ENCODE measurements at regions not wholly inside any gene's neighbourhood (a gene's known extent, or its start where the extent isn't known, plus 50 kb on each side); places are given as distances from the start of the nearest gene placed in this dataset.

GRCh38 chr5:58071566-58071965 is 388.3 kb downstream of the PLK2 start:
- no peak overlapping the region for H3K4me3 ChIP-seq (ENCODE audit: low read depth in 1 of 2, low read length in 2 of 2)
- no peak overlapping the region for H2AFZ ChIP-seq (ENCODE audit: low read depth, low read length)
- TF ChIP-seq, protein P1, sequence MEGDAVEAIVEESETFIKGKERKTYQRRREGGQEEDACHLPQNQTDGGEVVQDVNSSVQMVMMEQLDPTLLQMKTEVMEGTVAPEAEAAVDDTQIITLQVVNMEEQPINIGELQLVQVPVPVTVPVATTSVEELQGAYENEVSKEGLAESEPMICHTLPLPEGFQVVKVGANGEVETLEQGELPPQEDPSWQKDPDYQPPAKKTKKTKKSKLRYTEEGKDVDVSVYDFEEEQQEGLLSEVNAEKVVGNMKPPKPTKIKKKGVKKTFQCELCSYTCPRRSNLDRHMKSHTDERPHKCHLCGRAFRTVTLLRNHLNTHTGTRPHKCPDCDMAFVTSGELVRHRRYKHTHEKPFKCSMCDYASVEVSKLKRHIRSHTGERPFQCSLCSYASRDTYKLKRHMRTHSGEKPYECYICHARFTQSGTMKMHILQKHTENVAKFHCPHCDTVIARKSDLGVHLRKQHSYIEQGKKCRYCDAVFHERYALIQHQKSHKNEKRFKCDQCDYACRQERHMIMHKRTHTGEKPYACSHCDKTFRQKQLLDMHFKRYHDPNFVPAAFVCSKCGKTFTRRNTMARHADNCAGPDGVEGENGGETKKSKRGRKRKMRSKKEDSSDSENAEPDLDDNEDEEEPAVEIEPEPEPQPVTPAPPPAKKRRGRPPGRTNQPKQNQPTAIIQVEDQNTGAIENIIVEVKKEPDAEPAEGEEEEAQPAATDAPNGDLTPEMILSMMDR (IDR thresholded peaks at IDR 0.05; ENCODE audit: borderline replicate concordance, extremely low read depth, low read length, poor library complexity, severe bottlenecking), result no peak
- TF ChIP-seq EZH2 (IDR thresholded peaks at IDR 0.05; ENCODE audit: borderline replicate concordance, low read depth, low read length, severe bottlenecking), result no peak
- no peak overlapping the region for H3K9ac ChIP-seq (ENCODE audit: low read depth, low read length)
- no peaks in the 10 kb centered on the region for H3K79me2 ChIP-seq (ENCODE audit: insufficient read depth, low read length)
- no peaks in the 10 kb centered on the region for H3K9me3 ChIP-seq (ENCODE audit: insufficient read depth, low read length, severe bottlenecking)
- H4K20me1 ChIP-seq (ENCODE audit: insufficient read depth, low read length), result no peaks in the 10 kb centered on the region
- ATAC-seq (ENCODE audit: insufficient read depth, low read depth), result no peak
- H3K27ac ChIP-seq (ENCODE audit: low read length), result no peak overlapping the region
- no peak for DNase-seq
- 0 out of 2 replicates have a peak, but pooled peaks cover 2% of the 10 kb centered on the region for H3K4me1 ChIP-seq (ENCODE audit: insufficient read depth, low read length)
- H3K4me2 ChIP-seq (ENCODE audit: insufficient read depth, low read length), result no peak overlapping the region
- H3K27me3 ChIP-seq (ENCODE audit: insufficient read depth, low read length, poor library complexity), result no peaks in the 10 kb centered on the region
- H3K36me3 ChIP-seq (ENCODE audit: insufficient read depth, low read length), result no peaks in the 10 kb centered on the region

GRCh38 chr5:58069846-58070245 is 390.0 kb downstream of the PLK2 start:
- Histone ChIP-seq H3K27me3 (ENCODE audit: insufficient read depth, low read length, poor library complexity) (no peaks in the 10 kb centered on the region), H2AFZ (ENCODE audit: low read depth, low read length) (no peak overlapping the region), H3K4me3 (ENCODE audit: low read depth in 1 of 2, low read length in 2 of 2) (no peak overlapping the region), H3K79me2 (ENCODE audit: insufficient read depth, low read length) (no peaks in the 10 kb centered on the region), H4K20me1 (ENCODE audit: insufficient read depth, low read length) (no peaks in the 10 kb centered on the region), H3K4me1 (ENCODE audit: insufficient read depth, low read length) (0 out of 2 replicates have a peak, but pooled peaks cover 2% of the 10 kb centered on the region), H3K27ac (ENCODE audit: low read length) (no peak overlapping the region), H3K9me3 (ENCODE audit: insufficient read depth, low read length, severe bottlenecking) (no peaks in the 10 kb centered on the region), H3K4me2 (ENCODE audit: insufficient read depth, low read length) (no peak overlapping the region), H3K9ac (ENCODE audit: low read depth, low read length) (no peak overlapping the region), H3K36me3 (ENCODE audit: insufficient read depth, low read length) (no peaks in the 10 kb centered on the region)
- no peak for ATAC-seq (ENCODE audit: insufficient read depth, low read depth)
- no peak for DNase-seq
- no peak for TF ChIP-seq EZH2 (IDR thresholded peaks at IDR 0.05; ENCODE audit: borderline replicate concordance, low read depth, low read length, severe bottlenecking)
- TF ChIP-seq, protein P1 (IDR thresholded peaks at IDR 0.05; ENCODE audit: borderline replicate concordance, extremely low read depth, low read length, poor library complexity, severe bottlenecking), result no peak

GRCh38 chr5:58069016-58069705 is 390.7 kb downstream of the PLK2 start:
- ATAC-seq (ENCODE audit: insufficient read depth, low read depth) (no peak), DNase-seq (no peak)
- Histone ChIP-seq H4K20me1 (ENCODE audit: insufficient read depth, low read length) (no peaks in the 10 kb centered on the region), H3K27ac (ENCODE audit: low read length) (no peak overlapping the region), H3K36me3 (ENCODE audit: insufficient read depth, low read length) (no peaks in the 10 kb centered on the region), H3K9ac (ENCODE audit: low read depth, low read length) (no peak overlapping the region), H3K4me1 (ENCODE audit: insufficient read depth, low read length) (0 out of 2 replicates have a peak, but pooled peaks cover 2% of the 10 kb centered on the region), H3K4me2 (ENCODE audit: insufficient read depth, low read length) (no peak overlapping the region), H3K9me3 (ENCODE audit: insufficient read depth, low read length, severe bottlenecking) (no peaks in the 10 kb centered on the region), H3K79me2 (ENCODE audit: insufficient read depth, low read length) (no peaks in the 10 kb centered on the region), H2AFZ (ENCODE audit: low read depth, low read length) (no peak overlapping the region), H3K27me3 (ENCODE audit: insufficient read depth, low read length, poor library complexity) (no peaks in the 10 kb centered on the region), H3K4me3 (ENCODE audit: low read depth in 1 of 2, low read length in 2 of 2) (no peak overlapping the region)
- TF ChIP-seq, protein P1 (IDR thresholded peaks at IDR 0.05; ENCODE audit: borderline replicate concordance, extremely low read depth, low read length, poor library complexity, severe bottlenecking), result no peak
- no peak for TF ChIP-seq EZH2 (IDR thresholded peaks at IDR 0.05; ENCODE audit: borderline replicate concordance, low read depth, low read length, severe bottlenecking)
